ENCODE measurements at regions not wholly inside any gene's neighbourhood (a gene's known extent, or its start where the extent isn't known, plus 50 kb on each side); places are given as distances from the start of the nearest gene placed in this dataset.

DNA sequence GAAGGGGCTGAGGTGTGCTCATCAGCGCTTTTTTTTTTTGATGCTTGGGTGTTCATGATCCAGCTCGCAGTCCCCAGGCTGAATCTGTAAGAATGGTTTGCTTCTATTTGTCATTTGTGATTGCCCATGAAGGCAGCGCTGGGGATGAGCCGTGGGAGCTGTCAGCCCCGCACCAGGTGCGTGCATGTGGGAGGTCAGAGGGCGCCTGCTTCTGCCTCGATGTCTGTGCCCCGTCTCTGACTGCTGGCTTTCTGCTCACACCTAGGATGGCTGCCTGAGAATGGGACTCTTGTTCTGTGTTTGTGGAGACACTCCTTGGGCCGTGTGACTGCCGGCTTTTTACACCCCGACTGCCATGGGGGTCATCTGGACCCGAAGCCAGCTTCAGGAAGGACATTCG, 141.2 kb upstream of the RTL1 start:
- DNase-seq (ENCODE audit: low read depth in 2 of 2) = no peak

DNA sequence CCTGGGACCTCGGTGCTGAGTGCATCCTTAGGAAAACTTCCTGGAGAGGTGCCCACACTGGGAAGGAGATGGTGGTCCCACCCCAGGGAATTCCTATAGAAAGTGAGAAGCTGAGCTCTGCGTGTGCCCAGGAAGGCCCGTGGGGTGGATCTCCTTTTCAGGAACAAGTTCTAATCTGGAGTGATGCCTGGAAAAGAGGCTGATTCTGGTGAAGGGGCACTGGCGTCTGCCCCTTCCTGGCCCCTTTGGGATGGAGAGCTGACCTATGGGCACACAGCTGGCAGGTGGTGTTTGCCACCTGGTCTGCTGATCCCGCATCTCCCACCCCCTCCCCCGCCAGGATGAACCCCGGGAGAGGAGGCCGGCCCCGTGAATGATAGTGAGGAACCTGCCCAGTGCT, 142.0 kb upstream of the RTL1 start:
- DNase-seq (ENCODE audit: low read depth in 2 of 2) = no peak

DNA sequence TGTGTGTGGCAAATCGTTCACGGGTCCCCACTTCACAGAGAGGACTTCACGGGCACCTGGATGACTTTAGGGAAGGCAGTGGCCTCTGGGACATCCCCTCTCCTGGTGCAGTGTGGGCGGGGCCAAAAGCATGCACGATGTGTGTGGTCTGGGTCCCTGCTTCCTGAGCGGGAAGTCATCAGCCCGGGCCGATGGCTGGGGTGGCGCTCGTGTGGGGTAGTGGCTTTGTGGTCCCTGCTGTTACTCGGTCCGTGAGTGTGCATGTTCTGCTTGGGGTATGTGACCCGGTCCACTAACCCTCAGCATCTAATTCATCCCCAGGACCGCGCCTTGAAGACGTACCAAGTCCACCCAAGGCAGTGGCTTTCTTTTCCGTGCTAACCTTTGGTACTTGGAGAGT, 142.5 kb upstream of the RTL1 start:
- no peak for DNase-seq (ENCODE audit: low read depth in 2 of 2)

DNA sequence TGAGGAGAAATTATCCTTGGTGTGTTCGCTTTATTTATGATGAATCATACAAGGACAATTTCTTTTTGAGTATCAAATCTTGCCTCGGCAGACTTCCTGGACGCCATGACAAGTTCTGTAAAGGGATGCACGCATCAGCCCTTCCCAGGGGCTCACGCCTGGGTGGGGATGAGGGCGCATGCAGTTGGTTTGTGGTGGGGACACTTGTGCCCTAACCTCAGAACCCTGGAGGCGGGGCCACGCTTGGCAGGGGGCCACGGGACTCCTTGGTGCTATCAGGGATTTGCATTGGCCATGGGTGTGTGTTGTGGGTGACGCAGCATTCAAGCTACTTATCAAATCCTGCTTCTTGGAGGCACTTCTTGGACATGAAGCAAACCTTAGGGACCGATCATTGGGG, 143.8 kb upstream of the RTL1 start:
- no peak for DNase-seq (ENCODE audit: low read depth in 2 of 2)

DNA sequence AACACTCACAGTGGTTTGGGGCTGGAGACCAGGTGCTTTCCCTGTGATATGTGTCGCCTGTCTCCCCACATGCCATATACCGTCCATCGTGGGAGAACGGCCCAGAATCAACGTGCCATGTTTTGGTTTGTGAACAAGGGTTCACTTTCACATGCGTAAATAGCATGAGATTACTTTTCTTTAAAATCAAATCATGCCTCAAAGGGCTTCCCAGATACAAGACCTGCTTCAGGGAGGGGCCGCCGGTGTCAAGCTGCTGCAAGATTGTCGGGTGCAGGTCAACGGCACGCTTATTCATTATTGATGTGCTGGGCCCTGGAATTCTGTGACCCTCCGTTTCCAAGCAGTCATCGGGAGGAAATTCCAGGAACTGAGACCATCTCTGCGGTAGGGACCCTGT, 145.2 kb upstream of the RTL1 start:
- DNase-seq (ENCODE audit: low read depth in 2 of 2) = no peak

DNA sequence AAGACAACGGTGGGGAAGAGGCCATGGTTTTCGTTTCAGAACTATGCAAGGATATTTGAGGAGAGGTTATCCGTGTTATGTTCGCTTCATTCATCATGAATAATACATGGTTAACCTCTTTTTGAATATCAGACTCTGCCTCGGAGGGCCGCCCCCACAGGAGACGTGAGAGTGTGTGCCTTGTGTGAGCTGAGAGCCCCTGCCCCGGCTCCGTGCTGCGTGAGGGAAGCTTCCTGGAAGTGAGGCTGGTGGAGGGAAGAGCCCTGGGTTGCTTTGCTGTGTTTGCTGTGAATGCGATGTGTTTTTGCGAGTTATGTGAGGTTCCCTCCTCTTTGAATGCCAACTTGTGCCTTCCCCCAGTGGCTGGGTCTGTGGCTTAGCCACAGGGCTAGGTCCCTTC, 146.0 kb upstream of the RTL1 start:
- DNase-seq (ENCODE audit: low read depth in 2 of 2) = no peak

DNA sequence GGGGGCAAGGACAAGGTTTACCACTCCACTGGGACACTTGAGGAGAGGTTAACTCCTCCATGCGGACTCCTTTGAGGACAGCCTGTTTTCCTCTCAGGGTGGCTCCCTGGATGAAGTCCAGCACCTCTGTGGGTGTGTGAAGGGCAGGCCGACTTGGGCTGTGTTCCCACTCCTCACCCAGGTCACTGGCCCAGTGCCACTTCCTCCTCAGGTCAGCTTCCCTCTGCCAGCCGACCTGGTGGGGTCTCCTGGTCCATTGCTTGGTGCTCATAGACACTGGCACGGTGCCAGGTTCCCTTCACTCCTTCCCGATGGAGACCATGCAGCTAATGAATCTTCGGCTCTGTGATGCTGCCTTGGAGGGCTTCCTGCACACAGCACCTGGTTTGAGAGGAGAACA, 146.4 kb upstream of the RTL1 start:
- DNase-seq (ENCODE audit: low read depth in 2 of 2) = no peak

DNA sequence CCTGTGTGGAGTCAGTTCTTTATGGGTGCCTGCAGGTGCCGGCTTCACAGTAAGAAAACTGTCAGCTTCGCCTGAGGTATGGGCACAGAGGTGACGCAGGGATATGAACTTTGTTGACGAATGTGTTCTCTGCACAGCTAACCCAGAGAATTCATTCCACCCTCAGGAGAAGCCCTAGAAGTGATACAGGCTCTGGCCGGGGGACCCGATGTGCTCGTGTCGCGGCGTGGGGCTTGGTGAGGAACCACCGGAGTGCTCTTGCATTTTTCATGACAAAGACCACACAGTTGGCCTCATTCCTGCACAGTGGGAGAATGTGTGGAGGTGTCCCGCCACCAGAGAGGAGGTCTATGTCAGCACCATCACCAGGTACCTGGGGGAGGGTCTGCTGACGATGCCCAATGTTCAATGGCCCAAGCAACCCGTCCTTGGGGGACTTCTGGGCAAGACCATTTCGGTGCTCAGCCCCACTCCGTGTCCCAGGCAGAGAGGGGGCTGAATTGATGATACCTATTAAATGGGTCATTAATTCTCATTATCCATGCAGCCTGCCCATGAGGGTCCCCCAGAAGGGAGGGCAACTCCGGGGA, 147.5 kb upstream of the RTL1 start:
- DNase-seq (ENCODE audit: low read depth in 2 of 2) = no peak

DNA sequence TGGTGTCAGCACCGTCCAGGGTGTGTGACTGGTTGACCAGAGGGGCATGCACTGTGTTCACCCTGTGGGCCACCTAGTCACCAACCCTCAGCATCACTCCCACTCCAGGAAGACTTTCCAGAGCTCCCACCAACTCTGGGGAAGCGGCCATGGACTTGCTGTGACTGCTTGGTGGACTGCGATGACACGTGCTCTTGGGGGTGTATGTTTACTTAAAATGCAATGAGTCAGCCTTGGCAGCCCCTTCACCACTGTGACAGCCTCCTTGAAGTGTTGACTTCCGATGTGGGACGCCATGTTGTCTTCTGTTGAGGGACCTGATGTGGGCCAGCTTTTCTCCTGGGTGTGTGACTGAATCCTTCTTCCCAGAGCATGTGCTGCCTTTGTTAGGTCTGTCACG, 151.1 kb upstream of the RTL1 start:
- no peak for DNase-seq (ENCODE audit: low read depth in 2 of 2)

DNA sequence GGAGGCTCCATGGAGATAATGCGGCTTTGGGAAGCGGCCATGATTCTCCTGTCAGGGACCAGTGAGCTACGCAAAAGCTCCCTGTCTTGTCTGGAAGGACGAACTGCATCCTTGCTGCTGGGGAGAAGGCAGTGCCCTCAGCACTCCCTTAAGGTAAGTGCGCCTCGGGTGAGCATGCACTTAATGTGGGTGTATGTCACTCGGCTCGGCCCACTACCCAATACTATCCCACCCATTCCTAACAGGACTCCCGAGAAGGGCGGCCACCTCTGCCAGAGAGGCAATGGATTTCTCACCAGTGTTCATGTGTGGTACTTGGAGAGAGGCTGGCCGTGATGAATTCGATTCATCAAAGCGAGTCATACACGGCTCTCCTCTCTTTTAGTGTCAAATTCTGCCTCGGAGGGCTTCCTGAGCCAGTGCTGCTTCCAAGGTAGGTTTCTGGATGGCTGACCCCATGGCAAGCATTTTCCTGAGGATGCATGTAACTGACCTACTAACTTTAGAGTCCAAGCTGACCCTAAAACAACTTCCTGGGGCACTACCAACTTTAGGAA, 151.7 kb upstream of the RTL1 start:
- no peak for DNase-seq (ENCODE audit: low read depth in 2 of 2)

DNA sequence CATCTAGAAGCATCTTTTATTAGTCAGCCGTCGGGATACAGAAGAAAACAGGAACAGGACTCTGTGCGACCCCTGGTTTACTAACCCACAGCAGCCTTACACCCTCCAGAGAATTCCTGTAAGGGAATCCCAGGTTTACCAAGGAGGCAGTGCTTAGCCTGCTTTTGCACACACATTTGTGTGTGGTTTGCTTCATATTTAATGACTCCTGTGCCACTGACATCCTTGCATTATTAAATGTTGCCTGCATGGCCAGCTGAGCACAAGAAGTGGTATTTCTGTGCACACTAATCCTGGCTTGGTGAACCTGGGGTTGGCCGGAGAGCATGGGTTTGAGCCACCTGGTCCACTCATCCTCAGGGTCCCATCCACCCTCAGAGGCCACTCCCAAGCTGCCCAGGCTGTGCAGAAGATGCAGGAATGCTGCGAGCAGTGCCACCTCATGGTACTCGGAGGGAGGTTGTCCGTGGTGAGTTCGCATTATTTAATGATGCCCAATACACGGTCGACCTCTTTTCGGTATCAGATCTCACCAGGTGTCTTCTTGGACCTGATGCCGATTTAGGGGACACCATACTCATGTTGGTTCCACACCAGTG, 152.4 kb upstream of the RTL1 start:
- DNase-seq (ENCODE audit: low read depth in 2 of 2) = no peak

DNA sequence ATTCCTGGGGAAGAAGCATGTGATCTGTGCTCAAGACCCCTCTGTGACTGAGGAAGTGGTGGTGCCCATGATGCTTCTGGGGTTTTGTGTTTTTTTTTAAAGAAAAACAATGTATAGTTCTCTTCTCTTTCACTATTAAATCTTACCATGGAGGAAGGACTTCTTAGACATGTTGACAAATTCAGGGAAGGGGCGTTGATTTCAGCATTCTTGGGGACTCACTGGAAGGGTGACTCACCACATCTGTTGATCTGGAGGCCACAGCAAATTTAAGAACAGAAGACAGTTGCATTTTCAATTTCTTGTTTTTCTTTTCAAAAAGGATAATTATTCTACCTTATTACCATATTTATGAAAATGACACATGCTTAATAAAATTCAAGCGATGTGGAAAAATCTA, 152.9 kb upstream of the RTL1 start:
- DNase-seq (ENCODE audit: low read depth in 2 of 2) = no peak

DNA sequence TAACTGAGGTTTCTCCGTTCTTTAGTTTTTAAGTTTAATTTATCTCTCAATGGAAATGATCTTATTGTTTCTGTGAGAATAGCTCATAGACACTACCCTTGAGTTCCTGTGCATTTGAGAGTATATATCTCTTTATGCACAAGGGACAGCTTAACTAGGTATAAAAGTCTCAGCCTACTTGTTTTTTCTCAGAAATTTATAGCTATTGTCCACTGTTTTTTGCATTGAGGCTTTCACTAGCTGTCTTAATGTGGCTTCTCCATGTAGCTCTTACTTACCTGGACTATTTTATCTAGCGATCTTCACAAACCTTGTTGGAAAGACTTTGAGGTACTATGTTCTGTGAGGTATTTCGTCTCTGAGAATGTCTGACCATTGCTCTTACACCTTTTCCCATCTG, 153.9 kb upstream of the RTL1 start:
- DNase-seq (ENCODE audit: low read depth in 2 of 2) = no peak

DNA sequence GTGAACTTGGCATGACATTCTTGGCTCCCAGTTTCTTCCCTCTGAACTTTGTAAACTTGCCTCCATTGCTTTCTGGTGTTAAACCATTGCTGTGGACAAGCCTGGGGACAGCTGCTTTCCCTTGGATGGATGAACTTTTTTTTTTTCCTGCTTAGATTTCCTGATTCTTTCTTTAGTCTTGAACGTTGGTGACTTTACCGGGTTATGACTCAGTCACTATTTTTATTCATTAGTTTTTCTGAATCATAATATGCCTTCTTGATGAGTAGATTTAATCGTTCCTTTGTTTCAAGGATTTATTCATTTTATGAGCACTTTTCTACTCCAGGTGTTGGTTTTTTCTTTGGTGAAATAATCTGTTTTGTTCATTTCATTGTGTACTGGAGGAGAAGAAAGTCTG, 155.0 kb upstream of the RTL1 start:
- DNase-seq (ENCODE audit: low read depth in 2 of 2) = no peak

DNA sequence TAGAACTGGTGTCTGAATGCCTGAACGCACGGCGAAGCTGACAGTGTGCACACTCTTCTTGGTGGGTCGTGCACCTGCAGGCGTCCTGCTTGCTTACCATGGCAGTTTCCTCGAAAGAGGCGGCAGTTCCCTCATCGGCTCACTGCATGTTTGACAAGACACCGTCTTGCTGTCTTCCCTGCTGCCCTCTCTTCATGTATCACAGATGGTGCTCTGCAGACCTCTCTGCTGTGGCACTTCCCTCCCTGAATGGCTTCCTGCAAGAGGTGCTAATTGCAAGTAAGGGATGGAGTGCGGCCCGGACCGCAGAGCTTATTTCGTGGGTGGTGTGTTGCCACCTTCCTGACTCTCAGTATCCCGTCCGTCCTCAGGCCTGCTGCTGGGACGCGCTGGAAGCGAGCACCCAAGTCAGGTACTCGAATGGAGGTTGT, 156.7 kb upstream of the RTL1 start:
- DNase-seq (ENCODE audit: low read depth in 2 of 2) = no peak

DNA sequence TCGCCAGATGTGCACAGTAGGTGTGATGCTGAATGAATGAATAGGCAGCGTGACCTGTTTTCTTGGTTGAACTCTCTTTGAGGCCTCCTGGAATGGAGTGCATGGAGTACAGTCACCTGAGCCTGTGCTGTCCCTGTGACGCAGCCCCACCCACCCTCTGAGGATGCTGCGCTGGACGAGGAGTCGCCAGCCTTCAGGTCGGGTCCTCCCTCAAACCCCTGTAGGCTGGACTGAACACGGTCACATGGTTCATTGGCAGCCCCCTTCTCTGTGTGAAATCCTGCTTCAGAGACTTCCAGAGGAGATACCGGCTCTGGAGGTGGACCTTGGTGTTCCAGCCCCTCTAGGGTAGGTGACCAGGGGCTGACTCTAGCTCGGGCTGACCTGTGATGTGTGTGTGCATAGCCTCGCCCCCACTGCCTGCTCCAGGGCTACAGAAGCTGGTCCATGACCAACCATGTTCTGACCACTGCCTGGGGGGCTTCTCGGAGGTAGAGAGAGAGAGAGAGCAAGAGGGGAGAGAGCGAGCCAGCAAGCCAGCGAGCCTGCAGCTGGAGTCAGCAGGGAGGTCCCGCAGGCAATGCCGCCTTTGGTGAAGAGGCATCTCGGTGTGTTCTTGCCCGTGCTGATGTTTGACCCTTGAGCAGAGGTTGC, 158.0 kb upstream of the RTL1 start:
- DNase-seq (ENCODE audit: low read depth in 2 of 2) = no peak

DNA sequence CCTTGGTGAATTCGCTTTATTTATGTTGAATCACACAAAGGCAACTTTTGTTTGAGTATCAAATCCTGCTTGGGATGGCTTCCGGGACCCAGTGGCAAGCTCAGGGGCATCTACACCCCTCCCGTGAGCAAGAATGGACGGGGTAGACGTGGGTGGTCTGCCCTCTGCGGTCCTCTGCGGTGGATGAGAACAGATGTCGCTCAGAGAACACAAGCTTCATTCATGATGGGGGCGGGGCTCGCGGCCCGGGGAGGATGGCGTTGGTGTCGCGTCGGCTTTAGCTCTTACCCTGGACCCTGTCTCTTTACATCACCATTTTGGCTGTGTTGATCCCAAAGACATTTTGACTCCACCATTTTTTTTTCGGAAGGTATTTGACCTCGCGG, 158.5 kb upstream of the RTL1 start:
- no peak for DNase-seq (ENCODE audit: low read depth in 2 of 2)

DNA sequence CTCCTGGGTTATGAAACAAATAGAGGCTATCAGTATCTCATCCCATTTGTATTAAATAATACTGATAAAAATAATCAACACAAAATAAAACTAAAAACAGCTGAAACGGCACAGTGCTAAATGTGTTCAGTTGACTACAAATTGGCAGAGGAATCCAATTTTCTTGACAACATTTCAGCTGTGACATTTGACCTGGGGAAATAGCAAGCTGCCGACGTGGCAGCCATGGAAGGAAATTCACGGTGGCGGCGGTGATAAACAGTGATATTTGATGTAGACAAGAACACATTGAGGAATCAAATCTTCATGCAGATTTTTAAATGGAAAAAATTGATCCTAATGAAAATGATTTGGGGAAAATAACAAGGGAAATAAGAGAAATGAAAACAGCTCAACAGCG, 159.1 kb upstream of the RTL1 start:
- DNase-seq (ENCODE audit: low read depth in 2 of 2) = no peak

DNA sequence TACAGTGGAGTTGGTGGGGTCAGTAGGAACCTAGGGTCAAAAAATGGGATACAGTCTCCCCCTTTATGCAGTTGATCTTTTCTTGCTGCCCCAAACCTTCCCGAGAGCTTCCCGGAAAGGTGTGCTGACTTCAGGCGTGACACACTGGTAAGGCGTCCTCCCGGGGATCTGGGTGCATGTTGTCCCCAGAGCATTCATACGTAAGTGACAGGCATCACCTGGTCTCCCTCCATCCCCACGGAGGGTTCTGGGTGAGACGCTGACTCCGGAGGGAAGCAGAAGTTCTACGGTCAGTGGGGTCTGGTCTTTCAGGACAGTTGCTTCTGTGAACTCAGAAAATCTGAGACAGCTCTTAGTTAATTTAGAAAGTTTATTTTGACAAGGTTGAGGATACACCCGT, 159.6 kb upstream of the RTL1 start:
- DNase-seq (ENCODE audit: low read depth in 2 of 2) = no peak

DNA sequence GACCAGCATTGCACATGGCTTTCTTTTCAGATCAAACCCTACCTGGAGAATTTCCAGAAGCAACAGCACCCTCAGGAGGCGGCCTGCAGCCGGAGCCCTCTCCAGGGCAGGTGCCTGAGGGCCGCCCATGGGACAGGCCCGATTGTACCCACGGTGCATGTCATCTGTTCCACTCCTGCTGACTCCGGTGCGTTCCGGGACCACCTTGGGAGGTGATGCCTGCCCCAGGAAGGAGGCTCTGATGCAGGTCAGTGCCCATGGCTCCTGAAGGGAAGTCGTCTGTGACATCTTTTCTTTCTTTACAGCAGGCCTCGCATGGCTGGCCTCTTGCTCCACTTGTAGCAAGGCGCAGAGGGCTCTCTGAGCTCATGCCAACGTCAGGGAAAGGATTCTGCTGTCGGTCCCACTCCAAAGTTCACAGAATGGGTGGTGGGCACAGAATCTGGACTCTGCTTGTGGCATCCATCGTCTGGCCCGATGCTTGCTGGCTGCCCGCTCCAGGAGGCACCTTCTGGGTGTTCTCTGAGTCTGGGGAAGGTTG, 160.7 kb upstream of the RTL1 start:
- DNase-seq (ENCODE audit: low read depth in 2 of 2) = no peak

DNA sequence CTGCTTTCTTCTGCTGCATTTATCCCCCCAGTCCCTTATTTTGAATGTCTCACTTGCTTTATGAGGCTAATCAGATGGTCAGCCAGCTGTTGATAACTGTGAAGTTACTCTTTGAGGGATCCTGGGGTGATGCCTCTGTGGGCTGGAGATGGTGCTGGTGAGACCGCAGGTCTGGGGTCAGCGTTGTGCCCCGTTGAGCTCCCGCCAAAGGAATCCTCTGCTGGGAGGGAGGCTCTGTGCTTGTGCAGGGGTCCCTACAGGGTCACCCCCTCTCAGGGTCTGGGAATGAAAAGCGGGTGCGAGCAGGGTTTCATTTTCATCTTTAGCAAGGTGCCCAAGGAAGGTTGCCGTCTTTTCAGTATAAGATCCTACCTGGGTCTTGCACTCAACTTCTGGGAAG, 161.2 kb upstream of the RTL1 start:
- no peak for DNase-seq (ENCODE audit: low read depth in 2 of 2)

DNA sequence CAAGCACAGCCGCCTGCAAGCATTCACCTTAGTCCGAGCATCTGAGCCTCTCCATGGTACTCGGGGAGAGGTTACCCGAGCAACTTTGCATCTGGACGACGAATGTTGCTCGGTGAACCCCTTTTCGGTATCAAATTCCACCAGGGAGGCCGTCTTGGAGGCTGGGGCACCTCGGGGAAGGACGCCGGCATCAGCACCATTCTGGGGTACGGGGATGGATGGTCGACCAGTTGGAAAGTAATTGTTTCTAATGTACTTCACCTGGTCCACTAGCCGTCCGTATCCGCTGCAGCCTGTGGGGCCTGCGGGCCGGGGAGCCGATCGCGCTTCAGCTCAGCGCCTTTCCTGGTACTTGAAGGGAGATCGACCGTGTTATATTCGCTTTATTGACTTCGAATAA, 161.7 kb upstream of the RTL1 start:
- DNase-seq (ENCODE audit: low read depth in 2 of 2) = no peak

All from stimulated activated CD8-positive, alpha-beta memory T cell treated with anti-CD3 and anti-CD28 coated beads, Interleukin-2, amount 100 ng/mL, for 48 hours (primary cell).